ENCODE measurements at regions not wholly inside any gene's neighbourhood (a gene's known extent, or its start where the extent isn't known, plus 50 kb on each side); places are given as distances from the start of the nearest gene placed in this dataset.

GRCh38 chrX:140362861-140363260 is 142.0 kb downstream of the SOX3 start:
- TF ChIP-seq POLR2A (IDR thresholded peaks at IDR 0.05) = no peak
- no peak for TF ChIP-seq CTCF (IDR thresholded peaks at IDR 0.05)
- Histone ChIP-seq H3K4me1 (replicated peaks in 1 of 2) (no peaks in the 10 kb centered on the region), H3K4me3 (no peak overlapping the region), H3K36me3 (replicated peaks in 1 of 2) (no peaks in the 10 kb centered on the region), H3K9me3 (replicated peaks in 1 of 3) (no peaks in the 10 kb centered on the region), H3K27me3 (no peaks in the 10 kb centered on the region), H3K27ac (no peak overlapping the region)
- intact Hi-C loops (cut with DNase I) = no loop called here
- no peak for DNase-seq
- WGBS, 4 donors = 74 to 78% (median 77%) methylated on average over 4 of the region's 4 CpGs

- H3K4me3 ChIP-seq = no peak overlapping the region
- TF ChIP-seq POLR2A (IDR thresholded peaks at IDR 0.05) = no peak
- TF ChIP-seq CTCF (IDR thresholded peaks at IDR 0.05) = no peak
- no peaks in the 10 kb centered on the region for H3K27me3 ChIP-seq
- DNase-seq = no peak
- 42 to 53% (median 47%) methylated on average over 3 of the region's 3 CpGs for WGBS, 4 donors
- no peaks in the 10 kb centered on the region for H3K9me3 ChIP-seq (replicated peaks in 1 of 3)
- H3K27ac ChIP-seq = no peak overlapping the region
- intact Hi-C loops (cut with DNase I) = no loop called here
- no peaks in the 10 kb centered on the region for H3K36me3 ChIP-seq (replicated peaks in 1 of 2)
- H3K4me1 ChIP-seq (replicated peaks in 1 of 2) = no peaks in the 10 kb centered on the region
These were observed 143.9 kb downstream of the SOX3 start for GRCh38 chrX:140360924-140361323.

- 38 to 59% (median 51%) methylated on average over 5 of the region's 5 CpGs for WGBS, 4 donors
- Histone ChIP-seq H3K27me3 (no peaks in the 10 kb centered on the region), H3K9me3 (replicated peaks in 1 of 3) (no peaks in the 10 kb centered on the region), H3K27ac (no peak overlapping the region), H3K4me1 (replicated peaks in 1 of 2) (no peaks in the 10 kb centered on the region), H3K4me3 (no peak overlapping the region), H3K36me3 (replicated peaks in 1 of 2) (no peaks in the 10 kb centered on the region)
- intact Hi-C loops (cut with DNase I) = no loop called here
- TF ChIP-seq CTCF (IDR thresholded peaks at IDR 0.05) (no peak), POLR2A (IDR thresholded peaks at IDR 0.05) (no peak)
- DNase-seq = no peak
These were observed 144.6 kb downstream of the SOX3 start for GRCh38 chrX:140360284-140360683.

GRCh38 chrX:140355922-140356321 is 148.9 kb downstream of the SOX3 start:
- Histone ChIP-seq H3K27me3 (no peaks in the 10 kb centered on the region), H3K4me1 (replicated peaks in 1 of 2) (no peaks in the 10 kb centered on the region), H3K9me3 (replicated peaks in 1 of 3) (no peaks in the 10 kb centered on the region), H3K4me3 (no peak overlapping the region), H3K36me3 (replicated peaks in 1 of 2) (no peaks in the 10 kb centered on the region), H3K27ac (no peak overlapping the region)
- TF ChIP-seq CTCF (IDR thresholded peaks at IDR 0.05) (no peak), POLR2A (IDR thresholded peaks at IDR 0.05) (no peak)
- 20 to 64% (median 48%) methylated on average over 2 to 9 of the region's 9 CpGs for WGBS, 4 donors
- DNase-seq = no peak
- intact Hi-C loops (cut with DNase I) = no loop called here

Measured in adrenal gland (tissue), 9 donors.